Prostate gland (tissue), 2 donors: ENCODE measurements at regions not wholly inside any gene's neighbourhood (a gene's known extent, or its start where the extent isn't known, plus 50 kb on each side); places are given as distances from the start of the nearest gene placed in this dataset.

Experiments
- POLR2A ChIP-seq: fragments of 450-650 bp; IDR thresholded peaks from one replicate; pipeline ENCODE4 v1.6.1; 2016; ENCODE audit warnings: antibody characterized with exemption, mild to moderate bottlenecking
- POLR2AphosphoS5 ChIP-seq: sonication (generic); formaldehyde crosslinking; IDR thresholded peaks from one replicate; pipeline ENCODE4 v1.6.1; 2017; ENCODE audit warnings: antibody characterized with exemption
- TF ChIP-seq, protein P1 (sequence below), 4 experiments: fragments of 200-600 bp in 2 of 4; fragments of 450-650 bp in 2 of 4; sonication (generic) in 2 of 4; IDR thresholded peaks; 1 replicate in 3 of 4; 2 replicates in 1 of 4; pipeline ENCODE4 v1.5.1; 2016 to 2019; ENCODE audit warnings: antibody characterized with exemption in 4 of 4, mild to moderate bottlenecking in 2 of 4, moderate library complexity in 2 of 4

DNA sequence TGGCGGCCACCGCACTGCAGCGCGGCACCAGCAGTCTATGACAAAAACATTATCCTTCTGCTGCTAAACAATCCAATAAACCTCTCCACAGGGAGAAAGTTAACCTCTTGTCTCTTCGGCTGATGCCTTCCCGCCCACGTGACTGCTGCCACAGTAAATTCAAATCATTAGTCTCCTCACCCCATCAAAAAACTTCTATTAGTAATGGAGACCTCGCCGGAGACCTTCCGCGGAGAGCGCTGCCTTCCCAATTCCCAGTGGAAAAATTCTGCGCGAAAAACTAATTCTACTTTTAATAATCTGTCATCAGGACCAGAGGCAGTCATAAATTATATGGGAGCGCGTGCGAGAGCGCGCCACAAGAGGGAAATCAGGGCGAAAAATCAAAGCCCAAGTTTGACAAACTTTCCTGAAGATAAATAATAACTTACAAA lies 90.0 kb upstream of the PAX2 start:
- TF ChIP-seq POLR2A (no peak), POLR2AphosphoS5 (no peak)
- TF ChIP-seq, protein P1, sequence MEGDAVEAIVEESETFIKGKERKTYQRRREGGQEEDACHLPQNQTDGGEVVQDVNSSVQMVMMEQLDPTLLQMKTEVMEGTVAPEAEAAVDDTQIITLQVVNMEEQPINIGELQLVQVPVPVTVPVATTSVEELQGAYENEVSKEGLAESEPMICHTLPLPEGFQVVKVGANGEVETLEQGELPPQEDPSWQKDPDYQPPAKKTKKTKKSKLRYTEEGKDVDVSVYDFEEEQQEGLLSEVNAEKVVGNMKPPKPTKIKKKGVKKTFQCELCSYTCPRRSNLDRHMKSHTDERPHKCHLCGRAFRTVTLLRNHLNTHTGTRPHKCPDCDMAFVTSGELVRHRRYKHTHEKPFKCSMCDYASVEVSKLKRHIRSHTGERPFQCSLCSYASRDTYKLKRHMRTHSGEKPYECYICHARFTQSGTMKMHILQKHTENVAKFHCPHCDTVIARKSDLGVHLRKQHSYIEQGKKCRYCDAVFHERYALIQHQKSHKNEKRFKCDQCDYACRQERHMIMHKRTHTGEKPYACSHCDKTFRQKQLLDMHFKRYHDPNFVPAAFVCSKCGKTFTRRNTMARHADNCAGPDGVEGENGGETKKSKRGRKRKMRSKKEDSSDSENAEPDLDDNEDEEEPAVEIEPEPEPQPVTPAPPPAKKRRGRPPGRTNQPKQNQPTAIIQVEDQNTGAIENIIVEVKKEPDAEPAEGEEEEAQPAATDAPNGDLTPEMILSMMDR (IDR thresholded peaks at IDR 0.05) = no peak
